ENCODE measurements at regions not wholly inside any gene's neighbourhood (a gene's known extent, or its start where the extent isn't known, plus 50 kb on each side); places are given as distances from the start of the nearest gene placed in this dataset.
"Not testable (repeated sequence)": the region's sequence is repeated elsewhere in the genome, so short reads cannot be mapped to it uniquely, and the experiment has no call there.

DNA sequence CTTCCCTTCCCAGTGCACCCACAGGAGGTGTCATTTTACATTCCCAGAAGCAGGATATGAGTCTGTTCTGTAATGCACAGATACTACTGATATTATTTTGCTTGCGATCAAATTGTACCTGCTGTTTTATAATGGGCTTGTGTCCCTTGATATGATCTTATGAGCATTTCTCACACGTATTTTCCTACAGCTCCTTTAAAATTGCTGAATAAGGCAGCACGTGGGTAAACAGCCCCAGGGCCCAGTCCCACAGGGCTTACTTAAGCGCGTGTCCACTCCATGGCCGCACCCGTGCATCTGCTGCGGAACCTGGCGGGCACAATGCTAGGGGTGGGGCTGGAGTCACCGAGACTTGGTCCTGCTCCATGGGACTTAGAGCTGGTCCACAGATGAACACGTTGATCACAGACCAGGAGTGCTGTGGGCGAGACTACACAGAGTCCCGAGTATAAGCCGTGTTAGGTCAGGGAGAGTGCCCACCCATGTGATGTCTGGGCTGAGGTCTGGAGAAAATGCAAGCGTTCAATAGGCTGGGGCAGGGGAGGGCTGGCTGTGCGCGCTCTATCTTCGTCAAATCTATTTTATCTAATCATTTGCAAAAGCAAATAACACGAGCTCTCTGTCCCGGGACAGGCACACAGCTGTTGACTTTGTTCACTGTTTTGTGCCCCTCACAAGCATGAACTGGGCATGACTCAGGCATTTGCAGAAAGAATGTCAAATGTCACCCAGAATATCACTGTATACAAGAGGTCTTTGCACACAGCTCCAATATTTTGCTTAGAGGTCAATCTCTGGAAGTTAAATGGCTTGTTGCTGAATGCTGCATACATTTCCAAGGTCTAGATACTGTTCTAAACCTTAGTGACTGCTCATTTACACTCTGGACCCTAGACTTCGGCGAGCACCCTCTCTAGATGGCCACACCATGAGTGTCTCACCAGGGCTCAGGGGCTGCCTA lies 119.3 kb downstream of the CRYAA start:
- DNase-seq, result no peak

DNA sequence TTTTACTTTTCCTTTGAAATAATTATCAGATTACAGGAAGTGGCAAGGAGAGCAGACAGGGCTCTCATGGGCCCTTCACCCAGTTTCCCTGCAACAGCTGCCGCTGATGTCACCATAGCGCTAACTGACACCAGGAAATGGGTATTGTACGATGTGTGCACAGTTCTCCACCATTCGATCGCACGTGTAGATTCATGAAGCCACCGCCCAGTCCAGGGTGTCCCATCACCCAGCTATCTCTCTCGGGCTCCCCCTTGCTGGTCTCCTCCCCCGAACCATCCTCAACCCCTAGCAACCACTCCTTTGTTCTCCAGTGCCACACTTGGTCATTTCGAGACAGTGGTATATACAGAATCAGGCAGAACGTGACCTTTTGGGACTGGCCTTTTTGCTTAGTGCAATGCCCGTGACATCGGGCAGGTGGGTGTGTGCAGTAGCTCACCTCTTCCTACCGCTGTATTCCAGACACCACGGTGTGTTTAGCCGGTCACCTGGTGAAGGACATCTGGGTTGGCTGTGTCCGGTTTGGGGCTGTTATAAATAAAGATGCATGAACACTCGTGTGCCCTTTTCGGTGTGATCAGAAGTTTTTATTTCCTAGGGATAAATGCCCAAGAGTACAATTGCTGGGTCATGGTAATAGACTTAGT lies 118.4 kb downstream of the CRYAA start:
- no peak for DNase-seq

DNA sequence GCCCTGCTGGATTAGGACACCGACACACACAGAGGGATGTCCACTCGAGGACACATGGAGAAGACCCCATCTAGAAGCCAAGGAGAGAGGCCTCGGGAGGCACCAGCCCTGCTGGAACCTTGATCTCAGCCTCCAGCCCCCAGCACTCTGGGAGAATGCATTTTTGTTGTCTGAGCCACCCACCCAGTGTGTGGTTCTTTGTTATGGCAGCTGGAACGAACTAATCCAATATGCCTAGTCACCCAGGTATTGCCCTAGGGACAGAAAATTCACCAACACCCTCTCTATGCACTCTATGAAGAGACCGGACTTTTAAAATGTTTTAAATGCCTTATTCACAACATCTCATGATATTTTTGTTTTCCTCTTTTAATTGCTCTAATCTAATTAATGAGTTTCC lies 117.4 kb downstream of the CRYAA start:
- DNase-seq, result no peak

DNA sequence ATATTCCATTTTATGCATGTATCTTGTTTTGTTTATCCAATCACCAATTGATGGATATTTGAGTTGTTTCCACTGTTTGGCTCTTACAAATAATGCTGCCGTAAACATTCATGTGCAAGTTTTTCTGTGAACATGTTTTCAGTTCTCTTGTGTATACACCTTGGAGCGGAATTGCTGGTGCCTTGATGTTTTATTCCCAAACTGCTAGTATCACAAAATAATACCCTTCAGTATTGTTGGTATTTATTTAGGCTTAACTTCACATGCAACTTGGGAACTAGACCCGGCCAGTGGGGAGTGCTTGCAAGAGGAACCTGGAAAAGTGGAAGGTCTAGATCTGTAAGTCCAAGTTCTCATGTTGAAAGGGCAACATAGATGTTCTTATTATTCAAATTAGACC lies 115.9 kb downstream of the CRYAA start:
- DNase-seq, result no peak

DNA sequence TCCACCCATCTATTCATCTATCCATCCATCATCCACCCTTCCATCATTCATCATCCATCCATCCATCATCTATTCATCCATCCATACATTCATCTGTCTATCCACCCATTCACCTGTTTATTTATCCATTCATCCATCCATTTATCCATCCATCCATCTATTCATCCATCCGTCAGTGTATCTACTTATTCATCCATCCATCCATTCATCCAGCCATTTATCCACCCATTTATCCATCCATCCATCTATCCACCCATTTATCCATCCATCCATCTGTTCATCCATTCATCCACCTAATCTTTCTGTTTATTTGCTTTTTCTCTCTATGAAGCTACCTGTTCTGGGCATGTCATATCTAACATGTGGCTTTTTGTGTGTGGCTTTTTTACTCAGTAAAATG lies 115.4 kb downstream of the CRYAA start:
- DNase-seq, result no peak

DNA sequence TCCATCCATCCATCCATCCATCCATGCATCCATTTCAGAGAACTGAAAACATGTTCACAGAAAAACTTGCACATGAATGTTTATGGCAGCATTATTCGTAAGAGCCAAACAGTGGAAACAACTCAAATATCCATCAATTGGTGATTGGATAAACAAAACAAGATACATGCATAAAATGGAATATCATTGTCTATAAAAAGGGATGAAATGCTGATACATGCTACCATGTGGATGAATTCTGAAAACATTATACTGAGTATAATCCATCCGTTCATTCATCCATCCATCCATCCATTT lies 115.1 kb downstream of the CRYAA start:
- not testable (repeated sequence) for DNase-seq

DNA sequence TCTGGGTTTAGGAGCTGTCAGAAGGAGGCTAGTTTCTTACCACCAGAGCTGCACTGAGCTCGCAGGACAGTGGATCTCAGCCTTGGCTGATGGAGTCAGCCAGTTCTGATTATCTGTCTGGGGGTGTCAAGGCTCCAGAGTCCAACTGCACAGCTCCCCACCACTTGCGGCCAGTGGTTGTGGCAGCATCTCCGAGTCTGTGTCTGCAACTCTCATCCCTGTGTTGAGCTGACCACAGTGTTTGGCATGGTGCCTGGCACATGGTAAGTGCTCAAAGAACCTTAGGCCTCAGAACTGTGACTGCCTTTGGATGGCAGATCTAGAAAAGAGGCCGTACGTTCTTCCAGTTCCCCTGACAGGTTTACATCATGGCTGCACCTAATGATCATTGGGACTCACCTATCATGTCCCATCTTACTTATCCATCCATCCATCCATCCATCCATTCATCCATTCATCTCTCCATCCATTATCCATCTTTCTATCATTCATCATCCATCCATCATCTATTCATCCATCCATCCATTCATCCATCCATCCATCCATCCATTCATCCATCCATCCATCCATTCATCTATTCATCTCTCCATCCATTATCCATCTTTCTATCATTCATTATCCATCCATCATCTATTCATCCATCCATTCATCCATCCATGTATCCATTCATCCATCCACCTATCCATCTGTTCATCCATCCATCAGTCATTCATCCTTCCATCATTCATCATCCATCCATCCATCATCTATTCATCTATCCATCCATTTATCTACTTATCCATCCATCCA lies 114.5 kb downstream of the CRYAA start:
- no peak for DNase-seq

DNA sequence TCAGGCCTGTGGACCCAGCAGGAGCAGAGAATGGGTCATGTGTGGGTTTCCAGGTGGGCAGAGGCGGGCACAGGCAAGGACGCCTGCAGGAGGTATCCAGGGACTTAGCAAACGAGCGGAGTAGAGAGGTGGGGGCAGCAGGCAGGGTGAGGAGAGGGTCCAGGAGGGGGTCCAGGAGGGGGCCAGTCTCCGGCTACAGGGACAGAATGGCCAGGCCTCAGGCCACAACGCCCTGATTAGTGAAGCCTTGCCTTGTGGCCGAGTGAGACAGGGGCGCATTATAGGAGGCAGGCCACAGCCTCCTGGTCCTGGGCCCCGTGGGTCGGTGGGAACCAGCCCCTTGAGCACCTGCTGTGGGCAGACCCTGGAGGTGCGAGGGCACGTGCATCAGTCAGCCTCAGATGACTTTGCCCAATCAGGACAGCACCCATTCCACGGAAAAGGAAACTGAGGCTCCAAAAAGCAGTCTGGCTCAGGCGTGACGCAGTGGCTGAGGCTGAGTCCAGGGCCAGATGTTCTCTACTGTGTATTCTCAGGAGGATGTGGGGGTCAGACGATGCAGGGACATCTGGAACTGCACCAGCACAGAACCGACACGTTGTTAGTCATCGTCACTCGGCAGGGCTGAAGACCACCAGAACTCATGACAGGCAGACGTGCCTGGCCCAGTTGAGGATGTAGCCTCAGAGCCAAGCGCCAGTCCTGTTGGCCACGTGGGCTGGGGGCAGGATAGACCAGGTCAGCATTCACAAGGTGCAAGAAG lies 113.7 kb downstream of the CRYAA start:
- DNase-seq, result no peak

DNA sequence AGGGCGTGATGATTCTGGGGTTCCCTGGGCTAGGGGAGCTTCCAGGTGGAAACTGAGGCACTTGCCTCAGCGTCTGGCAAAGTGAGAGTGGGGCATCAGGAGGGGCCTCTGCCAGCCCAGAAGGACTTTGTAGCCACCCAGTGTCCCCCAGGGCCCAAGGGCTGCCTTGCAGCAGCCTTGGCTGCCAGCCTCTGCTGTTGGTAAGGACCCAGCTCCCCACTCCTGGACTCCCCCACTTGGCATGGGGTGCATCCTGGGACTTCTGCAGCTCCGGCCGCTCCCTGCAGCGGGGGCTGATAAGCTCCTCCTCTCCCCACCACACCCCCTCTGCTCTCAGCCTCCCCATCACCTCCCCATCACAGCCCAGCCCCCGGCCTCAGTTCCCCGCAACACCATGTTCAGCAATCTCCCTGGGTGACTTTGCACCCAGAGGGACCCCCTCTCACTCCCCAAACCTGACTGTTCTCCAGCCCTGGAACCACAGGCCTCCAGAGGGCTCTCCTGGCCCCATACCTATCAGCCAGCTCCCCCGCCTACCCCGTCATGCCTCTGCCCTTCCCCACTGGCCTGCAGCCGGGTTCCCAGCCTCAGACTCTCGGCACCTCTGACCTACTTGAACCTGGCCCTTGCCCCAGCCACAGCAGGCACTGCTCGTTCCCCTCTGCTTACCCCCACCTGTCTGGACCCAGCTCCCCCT lies 113.0 kb downstream of the CRYAA start:
- DNase-seq, result no peak

DNA sequence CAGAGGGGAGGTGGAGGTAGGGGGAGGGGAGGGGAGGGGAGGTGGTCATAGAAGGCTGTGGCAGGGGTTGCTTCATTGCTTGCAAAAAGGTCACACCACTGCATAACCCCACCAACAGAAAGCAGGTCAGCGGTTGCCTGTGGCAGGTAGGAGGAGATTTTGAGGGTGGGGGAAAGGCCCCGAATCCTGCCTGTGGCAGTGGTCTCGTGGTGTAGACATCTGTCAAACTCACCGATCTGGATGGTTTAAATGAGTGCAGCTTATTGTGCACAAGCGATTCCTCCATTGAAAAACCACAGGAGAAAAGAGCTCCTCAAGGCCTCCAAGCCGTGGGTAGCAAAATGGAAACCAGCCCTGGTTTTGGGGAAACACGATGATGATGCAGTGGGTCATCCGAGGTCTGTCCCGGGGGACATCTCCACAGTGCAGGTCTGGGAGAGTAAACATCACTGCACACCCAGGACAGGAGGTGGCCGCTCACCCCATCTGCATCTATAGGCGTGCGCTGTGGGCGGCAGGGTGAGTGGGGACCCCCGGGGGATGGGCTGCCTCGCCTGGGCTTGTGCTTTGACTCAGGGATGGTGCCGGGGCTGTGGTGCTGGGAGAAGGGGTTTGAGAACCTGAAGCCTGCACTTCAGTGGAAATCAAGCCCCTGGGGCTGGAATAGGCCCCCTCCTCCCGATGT lies 112.3 kb downstream of the CRYAA start:
- no peak for DNase-seq

DNA sequence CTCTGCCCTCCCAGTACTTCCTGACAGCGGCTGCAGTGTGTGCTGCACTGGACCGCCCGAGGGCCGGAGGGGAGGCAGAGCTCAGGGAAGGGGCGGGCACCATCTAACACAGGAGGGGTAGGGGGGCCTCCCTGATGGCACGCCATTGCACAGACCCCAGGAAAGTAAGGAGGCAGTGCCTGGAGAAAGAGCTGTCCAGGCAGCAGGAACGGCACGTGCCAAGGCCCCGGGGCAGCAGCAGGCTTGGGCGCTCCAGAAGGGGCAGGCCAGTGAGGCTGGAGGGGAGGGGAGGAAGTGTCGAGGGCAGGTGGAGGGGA lies 110.7 kb downstream of the CRYAA start:
- DNase-seq, result no peak

DNA sequence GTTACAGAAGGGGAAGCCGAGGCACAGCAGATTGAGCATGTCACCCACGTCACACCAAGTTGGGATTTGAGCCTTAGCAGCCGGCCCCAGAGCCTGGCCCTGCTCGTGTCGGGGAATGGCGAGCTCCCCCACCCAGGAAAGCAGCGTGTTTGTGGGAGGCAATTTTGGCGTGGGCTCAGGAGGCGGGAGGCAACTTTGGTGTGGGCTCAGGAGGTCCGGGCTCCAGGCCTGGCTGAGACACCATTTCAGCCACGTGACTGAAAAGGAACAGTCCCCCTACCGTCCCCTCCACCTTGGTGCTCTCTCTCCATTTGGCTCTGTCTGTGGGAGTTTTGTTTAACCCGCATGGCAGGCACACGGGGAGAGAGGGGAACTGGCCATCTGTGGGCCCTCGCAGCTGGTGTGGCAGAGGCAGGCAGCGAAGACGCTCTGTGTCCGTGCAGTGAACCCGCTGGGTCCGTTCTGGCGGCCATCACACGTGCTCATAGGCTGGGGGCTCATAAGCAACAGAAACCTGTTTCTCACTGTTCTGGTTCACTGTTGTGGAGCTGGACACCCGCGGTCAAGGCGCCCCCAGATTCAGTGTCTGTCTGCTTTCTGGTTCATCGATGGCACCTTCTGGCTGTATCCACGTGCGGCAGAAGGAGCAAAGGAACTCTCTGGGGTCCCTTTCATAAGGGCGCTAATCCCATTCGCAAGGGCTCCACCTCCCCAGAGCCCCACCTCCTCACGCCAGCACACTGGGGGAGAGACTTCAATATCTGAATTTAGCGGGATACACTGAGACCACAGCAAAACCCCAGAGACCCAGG lies 110.2 kb downstream of the CRYAA start:
- no peak for DNase-seq

DNA sequence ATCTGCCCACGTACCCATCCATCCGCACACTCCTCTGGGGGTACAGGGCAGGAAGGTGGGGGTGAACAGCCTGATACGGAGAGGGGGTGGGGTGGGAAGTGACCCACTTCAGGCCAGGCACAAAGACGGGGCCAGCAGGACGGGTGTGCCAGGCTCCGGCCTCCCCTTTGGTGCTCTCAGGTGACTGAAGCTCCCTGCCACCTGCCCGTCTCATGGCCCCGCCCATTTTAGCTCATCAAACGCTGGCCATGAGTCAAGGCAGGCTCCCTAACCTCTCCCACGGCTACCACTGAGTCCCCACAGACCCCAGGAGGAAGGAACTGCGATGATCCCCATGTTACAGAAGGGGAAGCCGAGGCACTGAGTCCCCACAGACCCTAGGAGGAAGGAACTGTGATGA lies 109.6 kb downstream of the CRYAA start:
- DNase-seq, result no peak

DNA sequence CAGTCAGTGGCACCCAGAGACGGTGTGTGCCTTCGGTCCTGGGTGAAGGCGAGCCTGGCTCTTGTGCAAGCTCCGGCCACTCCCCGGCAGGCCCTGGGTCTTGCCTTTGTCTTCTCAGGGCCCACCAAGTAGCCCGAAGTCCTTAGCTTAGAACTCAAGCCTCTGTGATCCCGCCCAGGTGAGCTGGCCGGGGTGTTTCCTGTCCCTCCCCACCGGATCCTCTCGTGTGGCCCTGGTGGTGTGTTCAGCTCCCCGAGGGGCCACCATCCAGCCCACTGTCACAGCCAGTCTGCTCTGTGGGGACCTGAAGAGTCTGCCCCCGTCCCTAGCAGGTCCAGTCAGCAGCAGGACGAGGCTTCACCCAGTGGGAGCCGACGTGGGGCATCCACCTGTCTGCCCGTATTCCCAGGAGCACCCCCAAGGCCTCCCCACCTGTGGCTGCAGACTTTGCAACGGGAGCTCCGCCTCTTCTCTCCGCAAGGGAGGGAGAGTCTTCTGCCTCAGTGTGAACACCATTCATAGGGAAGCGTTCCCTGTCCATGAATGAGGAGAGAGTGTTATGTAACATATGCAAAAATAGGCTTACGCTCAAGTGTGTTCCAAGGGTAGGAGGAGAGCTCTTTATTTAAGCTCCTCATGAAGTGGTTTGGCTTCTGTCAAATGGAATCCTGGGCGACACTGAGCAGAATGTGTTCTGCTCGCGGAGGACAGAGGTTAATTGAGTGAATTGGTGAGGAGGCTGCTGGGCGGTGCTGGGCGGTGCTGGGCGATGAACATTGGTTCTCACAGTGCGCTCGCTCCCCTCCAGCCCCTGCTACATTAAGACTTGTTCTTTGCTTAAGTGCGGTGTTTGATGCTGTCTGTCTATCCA lies 108.9 kb downstream of the CRYAA start:
- no peak for DNase-seq

DNA sequence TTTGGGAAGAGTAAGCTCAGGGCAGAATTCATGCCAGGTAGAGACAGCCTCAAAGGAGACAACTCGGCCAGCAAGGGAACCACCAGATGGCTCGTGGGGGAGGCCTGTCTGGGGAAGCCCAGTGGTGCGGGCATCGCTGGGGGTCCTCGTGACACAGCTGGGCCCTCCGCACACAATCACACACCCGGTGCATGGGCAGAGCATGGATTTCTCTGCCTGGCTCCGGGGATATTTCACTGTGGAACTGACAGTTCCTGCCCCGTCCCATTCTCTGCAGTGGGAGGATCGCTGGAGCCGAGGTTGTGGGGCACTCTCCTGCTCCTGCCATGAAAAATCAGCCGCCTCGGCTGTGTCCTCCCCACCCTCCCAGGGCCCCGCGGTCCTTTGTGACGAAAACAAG lies 108.0 kb downstream of the CRYAA start:
- no peak for DNase-seq

DNA sequence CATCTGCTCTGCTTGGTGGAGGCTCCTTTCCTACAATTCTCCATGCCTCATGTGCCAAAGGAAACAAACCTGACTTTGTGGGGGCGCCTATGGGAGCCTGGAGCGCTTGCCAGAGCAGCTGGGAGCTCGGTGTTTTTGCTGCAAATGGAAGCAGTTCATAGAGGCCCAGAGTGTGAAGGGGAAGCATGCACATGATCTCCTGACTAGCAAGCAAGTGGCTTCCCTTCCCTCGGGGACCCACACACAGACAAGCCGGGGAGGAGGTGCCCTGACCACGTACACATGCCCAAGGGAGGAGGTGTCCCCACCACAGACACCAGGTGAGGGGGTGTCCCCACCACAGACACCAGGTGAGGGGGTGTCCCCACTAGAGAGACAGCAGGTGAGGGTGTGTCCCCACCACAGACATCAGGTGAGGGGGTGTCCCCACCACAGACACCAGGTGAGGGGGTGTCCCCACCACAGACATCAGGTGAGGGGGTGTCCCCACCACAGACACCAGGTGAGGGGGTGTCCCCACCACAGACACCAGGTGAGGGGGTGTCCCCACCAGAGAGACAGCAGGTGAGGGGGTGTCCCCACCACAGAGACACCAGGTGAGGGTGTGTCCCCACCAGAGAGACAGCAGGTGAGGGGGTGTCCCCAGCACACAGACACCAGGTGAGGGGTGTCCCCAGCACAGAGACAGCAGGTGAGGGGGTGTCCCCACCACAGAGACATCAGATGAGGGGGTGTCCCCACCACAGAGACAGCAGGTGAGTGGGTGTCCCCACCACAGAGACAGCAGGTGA lies 106.8 kb downstream of the CRYAA start:
- DNase-seq, result no peak

DNA sequence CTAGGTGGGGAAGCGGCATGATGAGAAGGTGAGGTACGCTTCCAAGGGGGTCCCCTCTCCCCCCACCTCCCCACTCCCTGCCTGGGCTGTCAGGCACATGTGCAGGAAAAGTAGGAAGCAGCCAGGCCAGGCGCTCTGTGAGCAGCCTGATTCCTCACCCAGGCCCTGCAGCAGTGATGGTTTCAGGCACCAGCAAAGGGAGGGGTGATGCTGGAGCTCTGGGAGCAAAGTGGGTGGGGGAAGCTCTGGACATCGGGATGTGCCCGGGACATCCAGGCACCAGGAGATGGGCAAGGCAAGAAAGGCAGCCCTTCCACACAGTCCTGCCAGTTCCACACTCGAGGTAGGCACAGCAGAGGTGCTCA lies 106.1 kb downstream of the CRYAA start:
- DNase-seq, result no peak

Measured in renal pelvis (tissue), 1 donor.